ENCODE measurements at regions not wholly inside any gene's neighbourhood (a gene's known extent, or its start where the extent isn't known, plus 50 kb on each side); places are given as distances from the start of the nearest gene placed in this dataset.

DNA sequence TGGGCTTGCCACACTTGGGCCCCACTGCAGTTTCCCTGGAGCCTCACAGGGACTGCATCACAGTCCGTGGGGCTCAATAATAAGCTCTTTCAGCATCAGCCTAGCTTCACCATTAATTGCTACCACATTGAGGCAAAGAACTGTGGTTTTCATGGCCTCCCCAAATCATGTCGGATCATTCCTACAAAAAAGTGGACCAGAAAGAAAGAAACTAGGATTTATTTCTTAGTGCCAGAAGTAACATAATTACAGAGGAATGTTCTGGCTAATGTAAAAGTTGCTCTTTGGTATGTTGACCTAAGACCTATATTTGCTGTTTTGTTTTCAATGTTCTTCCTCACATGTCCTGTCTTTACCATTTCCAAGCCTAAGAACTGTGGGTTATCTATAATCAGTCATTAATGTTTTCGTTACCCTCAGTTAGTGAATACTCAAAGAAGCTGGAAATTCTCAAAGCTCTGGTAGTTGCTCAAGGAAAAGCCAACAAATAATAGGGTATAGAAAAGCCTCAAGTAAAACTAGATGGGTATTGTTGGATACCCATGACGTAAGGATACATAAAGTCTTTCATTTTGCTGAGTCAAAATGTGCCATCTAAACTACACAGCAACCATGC lies 173.9 kb downstream of the LTN1 start:
- Mint-ChIP-seq H3K4me1 (no peaks in the 10 kb centered on the region), H3K36me3 (no peaks in the 10 kb centered on the region), H3K9me3 (peaks cover 0 to 5% (median 3%) of the 10 kb centered on the region in 7 donors), H3K4me3 (no peak overlapping the region), H3K27ac (no peak overlapping the region), H3K27me3 (ENCODE audit: low read depth in 3 of 3) (peaks cover 0 to 5% (median 2%) of the 10 kb centered on the region in 3 donors)
- H3K9me3 ChIP-seq (replicated peaks in 1 of 2; ENCODE audit: control insufficient read depth in 1 of 2, insufficient read depth in 1 of 2, low read length in 2 of 2), result no peaks in the 10 kb centered on the region
- no peaks in the 10 kb centered on the region for H3K4me1 ChIP-seq (ENCODE audit: control insufficient read depth in 1 of 2, insufficient read depth in 2 of 2, low read length in 2 of 2)
- no peak for DNase-seq
- no peaks in the 10 kb centered on the region for H3K27me3 ChIP-seq (ENCODE audit: control insufficient read depth in 2 of 2, insufficient read depth in 2 of 2, low read length in 2 of 2)
- H3K9ac ChIP-seq (ENCODE audit: insufficient read depth, low read length, poor library complexity, severe bottlenecking), result no peak overlapping the region
- H3K4me3 ChIP-seq (replicated peaks in 1 of 3; ENCODE audit: low read depth in 2 of 3, low read length in 3 of 3), result no peak overlapping the region
- WGBS (ENCODE audit: insufficient coverage), result 89% methylated on average over 1 of the region's 4 CpGs
- intact Hi-C loops (cut with micrococcal nuclease), result no loop called here
- H3K27ac ChIP-seq (ENCODE audit: low read depth in 1 of 2, low read length in 2 of 2), result no peak overlapping the region
- H4K20me1 ChIP-seq (ENCODE audit: insufficient read depth, low read length), result no peaks in the 10 kb centered on the region
- TF ChIP-seq CTCF (IDR thresholded peaks at IDR 0.05), result no peak
- H3K4me2 ChIP-seq (replicated peaks; ENCODE audit: extremely low read depth, low read length, poor library complexity, severe bottlenecking), result no peak overlapping the region
- no peaks in the 10 kb centered on the region for H3K36me3 ChIP-seq (replicated peaks in 1 of 2; ENCODE audit: control insufficient read depth in 1 of 2, insufficient read depth in 2 of 2, low read length in 2 of 2)
- no peak overlapping the region for H2AFZ ChIP-seq (ENCODE audit: insufficient read depth, low read depth, low read length, poor library complexity, severe bottlenecking)
- H3K79me2 ChIP-seq (ENCODE audit: insufficient read depth, low read length), result no peaks in the 10 kb centered on the region

- peaks cover 0 to 11% (median 8%) of the 10 kb centered on the region in 7 donors for H3K9me3 Mint-ChIP-seq
- no peaks in the 10 kb centered on the region for H3K4me1 Mint-ChIP-seq
- no peaks in the 10 kb centered on the region for H3K36me3 ChIP-seq (replicated peaks in 1 of 2; ENCODE audit: control insufficient read depth in 1 of 2, insufficient read depth in 2 of 2, low read length in 2 of 2)
- no peaks in the 10 kb centered on the region for H3K9me3 ChIP-seq (replicated peaks in 1 of 2; ENCODE audit: control insufficient read depth in 1 of 2, insufficient read depth in 1 of 2, low read length in 2 of 2)
- H3K4me1 ChIP-seq (ENCODE audit: control insufficient read depth in 1 of 2, insufficient read depth in 2 of 2, low read length in 2 of 2), result no peaks in the 10 kb centered on the region
- no peak for DNase-seq
- no peak overlapping the region for H2AFZ ChIP-seq (ENCODE audit: insufficient read depth, low read depth, low read length, poor library complexity, severe bottlenecking)
- no peak overlapping the region for H3K4me3 Mint-ChIP-seq
- no peak overlapping the region for H3K4me2 ChIP-seq (replicated peaks; ENCODE audit: extremely low read depth, low read length, poor library complexity, severe bottlenecking)
- no peak overlapping the region for H3K9ac ChIP-seq (ENCODE audit: insufficient read depth, low read length, poor library complexity, severe bottlenecking)
- H3K27me3 ChIP-seq (ENCODE audit: control insufficient read depth in 2 of 2, insufficient read depth in 2 of 2, low read length in 2 of 2), result no peaks in the 10 kb centered on the region
- H3K27ac Mint-ChIP-seq, result no peak overlapping the region
- intact Hi-C loops (cut with micrococcal nuclease), result no loop called here
- no peak overlapping the region for H3K27ac ChIP-seq (ENCODE audit: low read depth in 1 of 2, low read length in 2 of 2)
- no peaks in the 10 kb centered on the region for H3K79me2 ChIP-seq (ENCODE audit: insufficient read depth, low read length)
- no peaks in the 10 kb centered on the region for H3K36me3 Mint-ChIP-seq
- H4K20me1 ChIP-seq (ENCODE audit: insufficient read depth, low read length), result no peaks in the 10 kb centered on the region
- 87% methylated on average over 2 of the region's 2 CpGs for WGBS (ENCODE audit: insufficient coverage)
- no peak overlapping the region for H3K4me3 ChIP-seq (replicated peaks in 1 of 3; ENCODE audit: low read depth in 2 of 3, low read length in 3 of 3)
- TF ChIP-seq CTCF (IDR thresholded peaks at IDR 0.05), result no peak
- H3K27me3 Mint-ChIP-seq (ENCODE audit: low read depth in 3 of 3), result peaks cover 0 to 5% (median 2%) of the 10 kb centered on the region in 3 donors
These were observed 174.8 kb downstream of the LTN1 start for GRCh38 chr21:28817871-28818270.
